Esophagus muscularis mucosa (tissue), 3 donors: ENCODE measurements at regions not wholly inside any gene's neighbourhood (a gene's known extent, or its start where the extent isn't known, plus 50 kb on each side); places are given as distances from the start of the nearest gene placed in this dataset.

Source experiments
- CTCF ChIP-seq, 3 experiments: fragments of 200-600 bp in 2 of 3; fragments of 450-650 bp in 1 of 3; sonication (generic) in 2 of 3; IDR thresholded peaks; one replicate each; pipeline ENCODE4 v1.5.1; 2017 to 2019; ENCODE audit warnings: antibody characterized with exemption in 3 of 3, mild to moderate bottlenecking in 2 of 3, moderate library complexity in 1 of 3
- POLR2A ChIP-seq: fragments of 450-650 bp; IDR thresholded peaks from one replicate; pipeline ENCODE4 v1.6.1; 2017; ENCODE audit warnings: antibody characterized with exemption, moderate library complexity, mild to moderate bottlenecking, low read depth

GRCh38 chr1:60916906-60917305 lies 165.5 kb upstream of the NFIA start:
- TF ChIP-seq CTCF (IDR thresholded peaks at IDR 0.05) (no peak), POLR2A (no peak)
